Activated T-cell treated with anti-CD3 and anti-CD28 coated beads, Interleukin-2, amount 50 U/mL, for 24 hours (primary cell): ENCODE measurements at regions not wholly inside any gene's neighbourhood (a gene's known extent, or its start where the extent isn't known, plus 50 kb on each side); places are given as distances from the start of the nearest gene placed in this dataset.

ENCODE experiments used
- DNase-seq: peaks from one replicate; pipeline ENCODE4 v3.0.0-alpha.2; 2020
- H3K27ac Mint-ChIP-seq: 2 replicates; pipeline ENCODE4 v1.8.0; 2020; ENCODE audit warnings: mild to moderate bottlenecking, mixed read lengths
- H3K27me3 Mint-ChIP-seq: 2 replicates; pipeline ENCODE4 v1.8.0; 2020; ENCODE audit warnings: mixed read lengths
- H3K36me3 Mint-ChIP-seq: 2 replicates; pipeline ENCODE4 v1.8.0; 2020; ENCODE audit warnings: low read depth, mixed read lengths
- H3K4me1 Mint-ChIP-seq: 2 replicates; pipeline ENCODE4 v1.8.0; 2020; ENCODE audit warnings: low read depth, mixed read lengths
- H3K4me3 Mint-ChIP-seq: 2 replicates; pipeline ENCODE4 v1.8.0; 2020; ENCODE audit warnings: mild to moderate bottlenecking, moderate library complexity, mixed read lengths
- H3K9me3 Mint-ChIP-seq: 2 replicates; pipeline ENCODE4 v1.8.0; 2020; ENCODE audit warnings: mixed read lengths

DNA sequence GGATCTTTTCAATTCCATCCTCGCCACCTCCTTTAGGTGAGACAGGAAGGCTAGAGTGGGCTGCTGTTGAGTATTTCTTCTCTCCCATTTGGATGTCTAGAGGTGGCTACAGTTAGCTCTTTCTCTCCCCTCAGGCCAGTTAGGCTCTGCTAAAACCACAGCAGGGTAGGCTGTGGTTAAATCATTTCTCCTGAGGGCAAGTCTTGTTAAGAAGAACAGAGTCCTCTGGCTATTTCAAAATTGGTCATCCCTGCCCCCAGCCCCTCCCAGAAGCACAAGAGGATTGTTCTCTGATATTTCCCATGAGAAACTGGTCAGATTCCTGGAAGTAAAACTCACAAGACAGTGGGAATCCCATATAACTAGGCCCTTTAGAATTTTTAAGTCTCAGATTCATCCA is 1359.5 kb downstream of the TECRL start:
- no peaks in the 10 kb centered on the region for H3K27me3 Mint-ChIP-seq
- peaks cover 18% of the 10 kb centered on the region for H3K9me3 Mint-ChIP-seq
- no peaks in the 10 kb centered on the region for H3K4me1 Mint-ChIP-seq
- H3K4me3 Mint-ChIP-seq, result no peak overlapping the region
- no peak for DNase-seq
- H3K36me3 Mint-ChIP-seq, result no peaks in the 10 kb centered on the region
- H3K27ac Mint-ChIP-seq, result no peak overlapping the region

DNA sequence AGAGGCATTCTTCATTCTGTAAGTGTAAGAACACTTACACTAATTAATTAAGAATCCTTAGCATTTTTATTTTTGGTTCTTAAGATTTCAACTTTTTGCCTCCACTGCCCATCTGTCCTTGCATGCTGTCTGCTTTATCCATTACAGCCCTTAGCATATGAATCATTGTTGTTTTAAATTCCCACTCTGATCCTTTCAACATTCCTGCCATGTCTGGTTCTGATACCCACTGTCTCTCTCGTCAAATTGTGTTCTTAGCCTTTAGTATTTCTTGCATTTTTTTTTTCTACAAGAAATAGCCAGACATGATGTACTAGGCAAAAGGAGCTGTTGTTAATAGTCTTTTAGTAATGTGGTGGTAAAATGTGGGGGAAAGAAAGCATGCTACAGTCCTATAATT is 1360.0 kb downstream of the TECRL start:
- no peaks in the 10 kb centered on the region for H3K4me1 Mint-ChIP-seq
- no peaks in the 10 kb centered on the region for H3K36me3 Mint-ChIP-seq
- H3K27me3 Mint-ChIP-seq, result no peaks in the 10 kb centered on the region
- H3K27ac Mint-ChIP-seq, result no peak overlapping the region
- H3K4me3 Mint-ChIP-seq, result no peak overlapping the region
- H3K9me3 Mint-ChIP-seq, result peaks cover 18% of the 10 kb centered on the region
- DNase-seq, result no peak

DNA sequence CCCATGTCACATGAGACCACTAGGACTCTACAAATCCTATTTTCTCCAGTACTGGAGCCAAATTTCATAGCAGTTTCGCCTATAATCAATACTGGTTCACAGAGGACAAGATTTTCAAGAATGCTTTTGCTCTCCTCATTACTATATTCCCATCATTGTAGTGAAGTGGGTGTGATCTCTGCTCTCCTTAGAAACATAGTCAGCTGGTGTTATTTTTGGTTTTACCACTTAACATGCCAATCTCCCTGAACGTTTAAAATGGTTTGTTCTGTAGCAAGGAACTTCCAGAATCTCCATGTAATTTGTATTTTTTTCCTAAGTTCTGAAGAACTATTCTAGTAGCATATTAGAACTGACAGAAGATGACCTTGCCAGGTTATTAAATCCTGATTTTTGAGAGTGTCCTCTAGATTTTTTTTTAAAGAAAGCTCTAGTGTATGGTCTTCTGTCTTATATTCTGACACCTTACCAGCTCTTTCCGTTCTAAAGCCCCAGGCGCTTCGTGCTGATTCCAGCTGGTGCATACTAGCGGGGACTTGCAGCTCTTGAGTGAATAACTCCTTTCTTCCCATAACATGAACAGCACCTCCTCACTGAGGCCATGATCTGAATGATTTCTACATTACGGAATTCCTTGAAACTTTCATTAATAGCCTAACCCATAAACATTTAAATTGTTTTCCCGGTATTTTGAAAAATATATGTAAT is 1372.9 kb downstream of the TECRL start:
- Mint-ChIP-seq H3K9me3 (peaks cover 9% of the 10 kb centered on the region), H3K36me3 (no peaks in the 10 kb centered on the region), H3K27me3 (no peaks in the 10 kb centered on the region), H3K27ac (no peak overlapping the region), H3K4me3 (no peak overlapping the region), H3K4me1 (no peaks in the 10 kb centered on the region)
- DNase-seq, result no peak

DNA sequence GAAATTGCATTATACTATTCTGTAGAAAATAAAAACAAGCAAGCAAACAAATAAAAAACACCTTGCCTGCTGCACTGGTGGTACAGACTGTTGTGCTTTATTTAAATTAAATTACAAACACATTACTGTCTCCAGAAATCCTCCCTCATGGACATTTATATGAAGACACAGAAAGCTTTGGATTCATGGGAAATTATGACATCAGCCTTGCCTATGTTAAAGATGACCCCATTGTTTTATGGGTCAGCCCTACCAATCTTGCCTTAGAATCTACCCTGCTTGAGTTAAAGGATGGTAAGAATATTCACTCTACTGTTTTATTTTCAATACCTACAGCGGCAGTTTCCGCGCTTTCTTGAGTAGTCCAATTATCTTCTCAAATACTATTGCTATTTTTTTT is 1379.9 kb downstream of the TECRL start:
- Mint-ChIP-seq H3K27ac (no peak overlapping the region), H3K4me1 (no peaks in the 10 kb centered on the region), H3K36me3 (no peaks in the 10 kb centered on the region), H3K27me3 (no peaks in the 10 kb centered on the region), H3K4me3 (no peak overlapping the region), H3K9me3 (peaks cover 10% of the 10 kb centered on the region)
- no peak for DNase-seq

DNA sequence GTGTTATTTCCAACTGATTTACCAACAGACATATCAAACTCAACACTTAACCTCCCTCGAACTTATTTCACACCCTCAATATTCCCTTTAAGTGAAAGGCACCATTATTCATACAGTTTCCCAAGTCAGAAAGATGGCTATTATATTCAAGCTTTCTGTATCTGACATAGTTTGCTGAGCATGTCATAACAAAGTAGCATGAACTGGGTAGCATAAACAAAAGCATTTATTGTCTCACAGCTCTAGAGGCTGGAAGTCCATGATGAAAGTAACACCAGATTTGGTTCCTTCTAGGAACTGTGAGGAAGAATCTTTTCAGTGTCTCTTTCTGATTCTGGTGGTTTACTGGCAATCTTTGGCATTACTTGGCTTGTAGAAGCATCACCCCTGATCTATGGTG is 1388.6 kb downstream of the TECRL start:
- Mint-ChIP-seq H3K4me3 (no peak overlapping the region), H3K4me1 (no peaks in the 10 kb centered on the region), H3K36me3 (no peaks in the 10 kb centered on the region), H3K27ac (no peak overlapping the region), H3K27me3 (no peaks in the 10 kb centered on the region), H3K9me3 (peaks cover 36% of the 10 kb centered on the region)
- DNase-seq, result no peak

DNA sequence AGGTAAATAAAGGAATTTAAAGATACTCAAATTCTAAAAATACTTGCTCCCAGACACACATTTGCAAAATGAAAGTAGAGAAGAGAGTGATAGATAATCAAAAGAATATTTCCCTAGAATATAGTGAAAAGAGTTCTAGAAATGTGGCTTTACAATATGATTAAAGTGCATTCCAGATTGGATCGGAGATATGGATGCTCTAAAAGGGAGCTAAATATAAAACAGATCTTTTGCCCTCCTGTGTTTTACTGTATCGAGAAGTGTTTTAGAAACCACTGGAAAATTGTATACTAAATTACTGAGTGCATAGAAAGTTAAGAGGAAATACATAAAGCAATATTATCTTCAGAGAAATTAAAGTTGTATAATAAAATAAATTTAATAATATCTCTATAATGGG is 1392.0 kb downstream of the TECRL start:
- Mint-ChIP-seq H3K4me3 (no peak overlapping the region), H3K27ac (no peak overlapping the region), H3K36me3 (no peaks in the 10 kb centered on the region), H3K27me3 (no peaks in the 10 kb centered on the region), H3K9me3 (peaks cover 40% of the 10 kb centered on the region), H3K4me1 (no peaks in the 10 kb centered on the region)
- DNase-seq, result no peak

DNA sequence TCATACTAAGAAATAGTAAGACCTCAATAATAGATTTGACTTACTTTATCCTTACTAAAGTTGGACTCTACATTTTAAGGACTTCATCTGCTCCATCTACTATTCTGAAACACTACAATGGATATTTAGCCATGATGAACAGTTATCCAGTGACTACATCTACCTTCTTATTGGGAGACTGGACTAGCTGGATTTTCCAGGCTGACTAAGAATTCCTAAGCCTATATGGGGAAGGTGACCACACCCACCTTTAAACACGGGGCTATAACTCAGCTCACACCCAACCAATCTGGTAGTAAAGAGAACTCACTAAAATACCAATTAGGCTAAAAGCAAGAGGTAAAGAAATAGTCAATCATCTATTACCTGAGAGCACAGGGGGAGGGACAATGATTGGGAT is 1438.4 kb downstream of the TECRL start:
- DNase-seq, result no peak
- Mint-ChIP-seq H3K27me3 (no peaks in the 10 kb centered on the region), H3K9me3 (peaks cover 13% of the 10 kb centered on the region), H3K4me1 (no peaks in the 10 kb centered on the region), H3K27ac (no peak overlapping the region), H3K4me3 (no peak overlapping the region), H3K36me3 (no peaks in the 10 kb centered on the region)

DNA sequence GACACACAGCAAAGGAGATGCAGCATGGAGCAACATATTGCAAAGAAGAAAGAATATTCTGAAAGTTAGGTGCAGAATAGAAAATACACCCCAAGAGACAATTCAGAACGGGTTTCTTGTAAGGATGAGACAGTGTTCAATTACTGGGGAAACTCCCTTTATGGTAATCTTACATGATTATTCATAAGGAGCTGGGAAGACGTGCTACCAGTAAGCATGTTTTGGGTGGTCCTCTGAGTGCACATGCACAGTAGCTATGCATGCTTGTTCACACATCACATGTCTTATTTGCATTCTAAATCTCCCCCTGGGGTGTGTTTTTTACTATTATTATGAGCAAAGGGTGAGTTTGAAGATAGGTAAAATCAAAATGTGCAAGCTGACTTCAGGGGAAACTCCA is 1448.8 kb downstream of the TECRL start:
- Mint-ChIP-seq H3K4me3 (no peak overlapping the region), H3K9me3 (peaks cover 10% of the 10 kb centered on the region), H3K4me1 (no peaks in the 10 kb centered on the region), H3K27ac (no peak overlapping the region), H3K36me3 (no peaks in the 10 kb centered on the region), H3K27me3 (no peaks in the 10 kb centered on the region)
- no peak for DNase-seq

DNA sequence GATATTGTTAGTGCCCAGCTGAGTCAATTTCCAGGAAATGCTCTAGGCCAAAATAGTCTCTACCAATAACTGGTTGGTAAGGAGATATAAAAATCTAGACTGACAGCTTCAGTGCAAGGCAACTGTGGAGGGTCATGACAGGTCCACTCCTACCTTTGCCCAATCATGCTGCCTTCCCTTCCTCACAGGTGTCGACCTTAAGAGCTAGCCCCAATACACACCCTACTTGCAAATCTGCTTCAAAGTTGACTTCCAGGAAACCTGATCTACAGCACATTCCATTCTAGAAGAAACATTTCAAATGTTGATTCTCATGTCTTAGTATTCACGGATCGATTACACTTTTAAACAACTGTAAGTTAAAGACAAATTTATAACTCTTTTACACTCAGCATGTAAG is 1455.5 kb downstream of the TECRL start:
- Mint-ChIP-seq H3K4me3 (no peak overlapping the region), H3K27me3 (no peaks in the 10 kb centered on the region), H3K9me3 (peaks cover 15% of the 10 kb centered on the region), H3K4me1 (no peaks in the 10 kb centered on the region), H3K36me3 (no peaks in the 10 kb centered on the region), H3K27ac (no peak overlapping the region)
- DNase-seq, result no peak

DNA sequence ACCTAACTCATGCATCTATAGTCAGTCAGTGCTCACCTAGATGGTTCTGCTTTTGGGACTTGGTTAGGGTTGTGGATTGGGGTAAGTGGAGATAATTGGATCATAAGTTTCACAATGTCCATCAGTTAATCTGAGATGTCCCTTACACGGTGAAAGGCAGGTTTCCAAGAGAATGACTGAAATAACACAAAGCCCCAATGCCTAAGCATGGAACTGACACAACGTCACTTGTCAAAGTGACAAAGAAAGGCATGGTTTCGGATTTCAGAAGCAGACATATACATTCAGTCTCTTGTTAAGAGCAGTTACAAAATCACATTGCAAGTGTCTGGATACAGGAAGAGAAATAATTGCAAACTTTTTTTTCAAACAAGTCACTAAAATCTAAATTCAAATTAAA is 1456.9 kb downstream of the TECRL start:
- H3K9me3 Mint-ChIP-seq, result peaks cover 17% of the 10 kb centered on the region
- no peak for DNase-seq
- H3K27ac Mint-ChIP-seq, result no peak overlapping the region
- no peaks in the 10 kb centered on the region for H3K27me3 Mint-ChIP-seq
- no peaks in the 10 kb centered on the region for H3K36me3 Mint-ChIP-seq
- H3K4me1 Mint-ChIP-seq, result no peaks in the 10 kb centered on the region
- no peak overlapping the region for H3K4me3 Mint-ChIP-seq

DNA sequence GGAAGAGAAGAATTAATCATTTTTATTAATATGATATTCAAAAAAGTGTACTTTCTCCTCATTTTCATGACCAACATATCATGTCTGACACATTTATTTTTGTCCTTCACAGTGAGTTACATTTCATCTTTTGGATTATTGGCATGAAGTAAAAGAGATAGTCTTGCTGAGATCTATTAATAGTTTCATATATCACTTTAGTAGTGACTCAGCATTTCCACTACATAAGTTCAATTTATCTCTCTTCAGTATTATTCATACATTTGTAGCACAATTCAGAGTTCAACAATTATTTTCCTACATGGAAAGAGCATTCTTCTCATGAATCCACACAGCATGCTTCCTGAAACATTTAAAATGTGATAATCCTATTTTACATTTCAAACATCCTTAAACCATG is 1461.1 kb downstream of the TECRL start:
- Mint-ChIP-seq H3K4me1 (no peaks in the 10 kb centered on the region), H3K36me3 (no peaks in the 10 kb centered on the region), H3K27ac (no peak overlapping the region), H3K27me3 (no peaks in the 10 kb centered on the region), H3K9me3 (peaks cover 17% of the 10 kb centered on the region), H3K4me3 (no peak overlapping the region)
- DNase-seq, result no peak

DNA sequence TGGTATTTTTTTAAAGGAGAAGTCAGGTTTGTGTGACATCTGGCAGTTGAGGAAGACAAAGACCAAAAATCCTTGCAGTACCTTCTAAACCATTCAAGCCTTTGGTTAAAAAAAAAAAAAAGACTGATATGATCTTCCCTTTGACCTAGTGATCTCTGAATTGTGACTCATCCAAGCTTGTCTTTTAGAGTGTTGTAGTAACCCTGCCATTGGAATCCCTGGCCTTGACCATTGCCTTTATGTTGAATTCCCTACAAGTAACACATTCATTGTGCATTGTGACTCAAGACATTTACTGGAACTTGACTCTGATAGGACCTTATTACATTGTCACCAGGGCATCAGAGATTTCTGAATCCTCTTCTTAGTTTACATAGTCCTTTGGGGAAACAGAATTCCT is 1469.0 kb downstream of the TECRL start:
- H3K4me1 Mint-ChIP-seq, result no peaks in the 10 kb centered on the region
- no peak for DNase-seq
- H3K27me3 Mint-ChIP-seq, result no peaks in the 10 kb centered on the region
- no peak overlapping the region for H3K27ac Mint-ChIP-seq
- H3K36me3 Mint-ChIP-seq, result no peaks in the 10 kb centered on the region
- H3K9me3 Mint-ChIP-seq, result peaks cover 26% of the 10 kb centered on the region
- H3K4me3 Mint-ChIP-seq, result no peak overlapping the region

DNA sequence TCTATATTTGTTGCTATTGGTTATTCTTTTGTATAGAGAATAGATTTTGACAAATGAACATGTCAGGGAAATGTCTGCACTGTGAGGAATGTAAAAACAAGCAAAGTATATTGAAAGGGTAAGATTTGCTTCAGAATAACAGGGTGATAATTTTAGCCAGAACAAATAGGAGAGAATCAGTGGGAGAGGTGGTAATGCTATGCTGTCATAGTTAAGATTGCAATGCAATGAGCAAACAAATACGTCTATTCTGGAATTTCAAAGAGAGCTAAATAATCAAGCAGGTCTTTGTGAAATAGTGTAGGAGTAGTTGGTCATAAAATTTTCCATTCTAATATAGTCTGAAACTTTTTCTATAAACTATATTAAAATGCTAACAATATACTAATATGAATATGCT is 1478.4 kb downstream of the TECRL start:
- no peak overlapping the region for H3K4me3 Mint-ChIP-seq
- H3K9me3 Mint-ChIP-seq, result peaks cover 34% of the 10 kb centered on the region
- H3K27me3 Mint-ChIP-seq, result no peaks in the 10 kb centered on the region
- DNase-seq, result no peak
- no peak overlapping the region for H3K27ac Mint-ChIP-seq
- no peaks in the 10 kb centered on the region for H3K36me3 Mint-ChIP-seq
- no peaks in the 10 kb centered on the region for H3K4me1 Mint-ChIP-seq

DNA sequence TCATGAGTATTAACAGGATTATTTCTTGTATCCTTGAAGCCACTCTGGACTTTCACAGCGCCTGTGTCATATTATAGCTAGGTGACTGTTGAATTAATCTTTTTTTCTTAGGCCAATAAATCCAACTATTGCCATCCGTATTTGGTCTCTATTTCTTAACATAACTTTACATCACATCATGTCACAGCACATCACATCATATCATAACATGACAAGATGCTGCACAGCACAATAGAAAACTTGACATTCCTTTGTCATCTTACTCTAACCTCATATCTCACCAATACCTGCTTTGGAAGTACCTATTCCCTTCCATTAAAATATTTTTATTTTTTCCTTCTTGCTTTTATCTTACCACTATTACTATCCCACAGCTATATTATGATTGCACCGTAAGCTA is 1480.8 kb downstream of the TECRL start:
- Mint-ChIP-seq H3K27ac (no peak overlapping the region), H3K4me1 (no peaks in the 10 kb centered on the region), H3K36me3 (no peaks in the 10 kb centered on the region), H3K9me3 (peaks cover 22% of the 10 kb centered on the region), H3K27me3 (no peaks in the 10 kb centered on the region), H3K4me3 (no peak overlapping the region)
- no peak for DNase-seq

DNA sequence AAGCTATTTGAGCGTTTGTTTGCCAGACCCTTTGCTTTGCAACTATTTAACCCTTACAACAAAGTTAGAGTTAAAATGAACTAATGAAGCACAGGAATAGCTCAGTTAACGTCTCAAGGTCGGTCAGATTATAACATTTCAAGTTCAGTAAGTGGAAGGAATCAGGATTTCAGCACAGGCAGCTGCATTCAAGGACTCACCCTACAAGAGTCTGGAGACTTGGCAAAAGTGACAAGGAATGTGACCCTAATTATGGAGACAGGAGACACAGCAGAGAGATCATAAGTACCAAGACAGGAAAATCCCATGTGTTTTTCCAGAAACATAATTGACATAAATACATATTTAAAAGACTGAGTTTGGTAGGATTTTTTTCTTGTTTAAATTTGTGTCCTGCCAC is 1481.7 kb downstream of the TECRL start:
- Mint-ChIP-seq H3K9me3 (peaks cover 17% of the 10 kb centered on the region), H3K36me3 (no peaks in the 10 kb centered on the region), H3K27ac (no peak overlapping the region), H3K27me3 (no peaks in the 10 kb centered on the region), H3K4me3 (no peak overlapping the region), H3K4me1 (no peaks in the 10 kb centered on the region)
- no peak for DNase-seq

DNA sequence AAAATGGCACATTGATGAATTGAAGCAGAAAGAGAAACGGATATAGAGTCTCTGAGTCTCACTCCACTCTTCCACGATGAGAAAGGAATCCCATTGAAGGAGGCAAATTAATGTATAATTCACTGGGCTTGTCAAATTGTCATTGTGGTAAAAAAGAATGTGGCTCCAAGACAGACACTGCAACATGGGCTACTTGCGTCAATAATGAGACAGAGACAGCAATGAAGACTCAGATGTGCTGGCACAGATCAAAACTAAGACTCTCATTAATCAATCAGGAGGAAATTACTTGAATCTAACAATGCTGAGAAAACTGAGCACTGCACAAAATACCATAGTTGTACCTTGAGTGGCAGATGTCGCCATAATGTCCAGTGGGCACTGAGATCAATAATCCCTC is 1485.5 kb downstream of the TECRL start:
- H3K4me1 Mint-ChIP-seq, result no peaks in the 10 kb centered on the region
- H3K36me3 Mint-ChIP-seq, result no peaks in the 10 kb centered on the region
- H3K9me3 Mint-ChIP-seq, result peaks cover 7% of the 10 kb centered on the region
- DNase-seq, result no peak
- H3K27me3 Mint-ChIP-seq, result no peaks in the 10 kb centered on the region
- no peak overlapping the region for H3K4me3 Mint-ChIP-seq
- no peak overlapping the region for H3K27ac Mint-ChIP-seq
